DMS114 treated with DMSO at 0.1 percent for 48 hours (cell line): ENCODE measurements at regions not wholly inside any gene's neighbourhood (a gene's known extent, or its start where the extent isn't known, plus 50 kb on each side); places are given as distances from the start of the nearest gene placed in this dataset.
"Not testable (repeated sequence)": the region's sequence is repeated elsewhere in the genome, so short reads cannot be mapped to it uniquely, and the experiment has no call there.

Experiments used
- DNase-seq: peaks from one replicate; lab custom pipeline; 2025; ENCODE audit not compliant: unreplicated experiment; lab: John Stamatoyannopoulos, UW

GRCh38 chr5:118554241-118554640 lies 434.1 kb downstream of the DTWD2 start:
- no peak for DNase-seq

- DNase-seq: no peak
These were observed 434.7 kb downstream of the DTWD2 start for GRCh38 chr5:118553662-118554061.

GRCh38 chr5:118552731-118553360 lies 435.5 kb downstream of the DTWD2 start:
- no peak for DNase-seq

DNA sequence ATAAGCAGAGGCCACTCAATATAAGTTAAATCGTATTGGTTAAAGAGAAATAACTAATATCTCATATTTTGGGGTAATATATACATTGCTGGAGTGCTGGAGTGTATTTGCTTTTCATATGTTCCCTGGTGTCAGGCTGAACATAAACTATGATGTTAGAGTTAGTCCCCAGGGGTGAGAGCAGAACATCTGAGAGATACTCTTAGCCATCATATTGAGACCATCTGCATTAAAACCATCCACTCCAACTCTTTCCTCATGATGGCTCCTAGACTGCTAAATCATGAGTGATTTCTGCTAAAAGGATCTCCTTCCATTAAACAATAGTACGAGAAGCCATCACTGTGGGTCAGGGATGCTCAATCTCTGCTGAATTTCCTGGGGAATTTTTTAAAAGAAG lies 436.2 kb downstream of the DTWD2 start:
- DNase-seq: no peak

- DNase-seq: no peak
These were observed 436.6 kb downstream of the DTWD2 start for GRCh38 chr5:118551716-118552115.

DNA sequence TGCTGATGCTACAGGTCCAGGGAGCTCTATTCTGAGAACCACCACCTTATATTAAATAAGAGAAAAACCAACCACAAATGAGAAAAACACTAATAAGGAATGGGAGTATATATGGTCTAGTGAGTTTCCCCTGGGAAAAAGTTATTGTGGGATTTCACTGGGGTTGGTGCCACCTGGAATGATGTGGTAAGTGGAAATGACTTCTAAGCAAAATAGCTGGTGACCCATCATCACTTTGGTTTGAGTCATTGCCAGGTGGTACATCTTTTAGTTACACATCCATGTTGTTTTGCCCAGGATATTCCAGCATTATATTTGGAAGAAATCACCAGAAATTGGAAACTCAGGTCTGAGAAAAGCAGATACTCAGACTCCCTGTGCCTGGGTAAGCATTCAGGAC lies 437.3 kb downstream of the DTWD2 start:
- no peak for DNase-seq

DNA sequence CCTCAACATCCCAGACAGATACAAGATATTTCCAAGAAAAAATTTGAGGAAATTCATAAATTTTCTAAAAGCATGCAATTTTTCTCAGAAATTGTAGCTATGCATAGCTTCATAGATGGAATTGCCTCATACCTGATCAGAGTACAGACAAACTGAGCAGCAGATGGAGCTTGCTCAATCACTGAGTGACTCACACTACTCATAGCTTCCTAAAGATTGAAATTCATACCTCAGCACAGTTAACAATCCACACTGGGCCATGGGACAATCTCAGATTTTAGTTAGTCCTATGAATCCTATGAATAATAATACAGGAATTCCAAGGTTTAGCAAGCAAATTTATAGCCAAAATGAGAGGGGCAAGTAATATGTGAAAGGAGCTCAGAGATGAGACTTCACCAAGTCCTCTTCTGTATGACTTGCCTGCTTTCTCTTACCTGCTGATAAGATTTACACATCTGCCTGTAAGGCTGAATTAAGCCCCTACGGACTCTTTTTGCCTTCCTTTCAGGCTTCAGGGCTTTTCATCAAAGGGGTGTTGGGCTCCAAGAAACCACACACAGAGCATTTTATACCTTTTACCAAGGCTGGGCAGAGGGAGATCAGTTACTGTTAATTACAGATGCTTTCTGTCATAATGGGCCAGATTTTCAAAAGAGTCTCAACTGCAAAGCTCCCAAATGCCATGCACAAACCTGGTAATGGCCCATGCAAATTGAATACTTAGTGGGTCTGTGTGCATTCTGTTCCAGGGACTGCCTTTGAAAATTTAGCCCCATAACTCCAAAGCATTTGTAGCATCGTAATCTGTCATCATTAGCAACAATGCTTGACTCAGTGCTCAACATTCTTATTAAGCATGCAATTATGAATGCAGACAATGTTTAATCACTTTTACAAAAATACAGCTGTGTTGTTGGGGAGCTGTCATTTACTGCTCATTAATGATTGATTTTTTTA lies 439.3 kb downstream of the DTWD2 start:
- DNase-seq: no peak

DNA sequence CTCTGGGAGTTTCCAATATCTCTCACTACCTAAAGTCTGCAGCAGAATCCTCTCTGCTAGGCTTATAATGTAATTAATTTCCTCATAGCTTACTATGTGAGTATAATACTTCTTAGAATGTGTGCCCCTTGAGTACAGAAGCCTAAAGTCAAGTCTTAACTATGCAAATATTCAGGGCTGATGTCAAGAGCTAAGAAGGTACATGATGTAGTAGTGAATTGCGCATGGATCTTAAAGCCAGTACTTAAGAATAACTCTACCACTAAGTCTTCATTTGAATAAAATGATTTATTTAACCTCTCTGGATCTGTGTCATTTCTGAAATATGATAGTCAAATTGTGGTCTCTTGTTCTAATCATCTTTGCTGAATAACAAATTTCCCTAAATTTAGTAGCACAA lies 442.9 kb downstream of the DTWD2 start:
- no peak for DNase-seq

GRCh38 chr5:118544887-118545449 lies 443.4 kb downstream of the DTWD2 start:
- DNase-seq: no peak

DNA sequence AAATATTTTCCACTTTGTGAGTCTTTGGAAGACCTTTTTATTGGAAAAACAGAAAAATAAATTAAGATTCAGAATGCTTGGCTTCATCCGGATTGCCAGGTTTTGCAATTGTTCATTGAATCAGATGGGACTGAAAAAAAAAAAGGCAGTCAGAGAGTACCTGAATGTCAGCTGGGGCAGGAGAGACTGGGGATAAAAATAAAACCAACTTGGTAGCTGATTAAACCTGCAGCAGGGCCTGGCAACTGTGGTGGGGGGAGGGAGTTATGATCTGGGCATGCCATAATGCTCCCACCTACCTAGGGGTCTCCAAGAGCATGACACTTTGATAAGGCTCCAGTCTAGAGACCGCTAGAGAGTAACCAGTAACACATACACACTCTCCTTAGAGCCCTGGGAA lies 454.4 kb downstream of the DTWD2 start:
- DNase-seq: no peak

GRCh38 chr5:118533156-118533555 lies 455.2 kb downstream of the DTWD2 start:
- DNase-seq: no peak

DNA sequence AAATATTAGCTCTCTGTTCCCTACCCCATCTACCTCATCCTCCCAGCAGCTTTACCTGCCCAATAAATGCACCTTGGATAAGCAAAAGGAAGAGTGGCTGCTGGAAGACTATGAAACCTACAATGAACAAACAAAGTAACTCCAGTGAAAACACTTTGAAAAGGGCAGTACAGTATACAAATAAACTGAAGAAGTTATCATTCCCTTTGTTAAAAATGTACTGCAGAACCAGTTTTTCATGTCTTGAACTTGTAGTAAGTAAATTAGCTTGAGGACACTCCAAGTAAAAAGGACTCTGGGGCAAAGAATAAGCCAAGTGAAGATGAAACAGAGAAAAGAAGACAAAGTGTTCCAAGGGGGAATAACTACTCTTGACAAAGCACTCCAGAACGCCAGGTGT lies 457.1 kb downstream of the DTWD2 start:
- DNase-seq: no peak

- DNase-seq: no peak
These were observed 458.8 kb downstream of the DTWD2 start for GRCh38 chr5:118529361-118530144.

- DNase-seq: no peak
These were observed 465.7 kb downstream of the DTWD2 start for GRCh38 chr5:118522626-118523025.

DNA sequence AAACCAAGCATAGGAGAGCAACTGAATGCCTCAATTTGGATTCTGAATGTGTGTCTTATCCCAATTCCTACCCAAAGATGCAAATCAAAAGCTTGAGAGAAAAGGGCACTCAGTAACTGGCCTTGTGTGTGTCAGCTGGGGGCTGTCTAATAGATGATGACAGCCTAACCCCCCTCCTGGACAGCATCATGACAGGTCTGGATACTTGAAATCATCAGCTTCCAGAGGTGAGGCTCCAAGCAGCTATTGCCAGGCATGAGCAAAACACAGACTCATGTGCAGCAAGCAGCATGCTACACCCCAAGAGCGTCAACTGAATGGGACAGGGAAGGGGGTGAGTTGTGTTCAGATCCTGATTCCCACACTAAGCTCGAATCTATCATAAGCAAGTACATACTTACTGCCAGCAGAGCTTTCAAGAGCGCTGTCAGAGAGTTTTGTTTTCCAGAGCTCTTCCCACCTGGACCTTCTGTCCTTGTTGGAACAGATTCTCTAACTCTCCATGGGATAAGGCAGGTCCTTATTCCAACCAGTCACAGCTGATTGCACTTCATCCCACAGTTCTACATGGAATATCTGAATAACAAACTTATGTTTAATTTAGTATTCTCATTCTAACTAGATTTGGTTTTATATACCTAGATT lies 467.5 kb downstream of the DTWD2 start:
- DNase-seq: no peak

- no peak for DNase-seq
These were observed 468.9 kb downstream of the DTWD2 start for GRCh38 chr5:118519466-118519865.

GRCh38 chr5:118518720-118519119 lies 469.6 kb downstream of the DTWD2 start:
- no peak for DNase-seq

GRCh38 chr5:118511846-118512245 lies 476.5 kb downstream of the DTWD2 start:
- DNase-seq: no peak

DNA sequence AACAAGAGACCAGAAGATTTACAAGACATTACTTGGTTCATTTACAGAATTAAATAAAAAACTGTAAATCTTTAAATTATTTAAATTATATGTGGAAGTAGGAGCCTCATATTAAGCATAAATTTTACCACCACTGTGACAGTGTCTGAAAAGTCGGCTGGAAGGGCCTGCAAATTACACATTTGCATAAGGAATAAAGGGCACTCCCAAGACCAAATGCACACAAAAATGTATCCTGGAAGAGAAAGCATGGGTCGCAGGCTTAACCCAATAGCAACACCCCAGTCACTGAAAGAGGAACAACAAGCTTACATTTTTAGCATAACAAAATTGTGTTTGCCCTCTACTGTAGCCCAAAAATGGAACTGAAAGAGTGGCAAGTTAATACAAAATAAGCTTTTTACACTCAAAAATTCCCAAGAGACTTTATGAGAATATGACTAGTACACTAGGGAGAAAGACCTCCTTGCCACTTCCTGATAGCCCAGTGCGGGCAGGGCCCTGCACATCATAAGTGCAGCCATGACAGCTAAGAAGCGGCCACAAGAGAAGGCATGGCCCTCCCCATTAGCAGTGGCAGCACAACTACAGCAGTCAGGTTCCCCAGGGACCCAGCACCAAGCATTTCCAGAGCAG lies 482.0 kb downstream of the DTWD2 start:
- DNase-seq: no peak

DNA sequence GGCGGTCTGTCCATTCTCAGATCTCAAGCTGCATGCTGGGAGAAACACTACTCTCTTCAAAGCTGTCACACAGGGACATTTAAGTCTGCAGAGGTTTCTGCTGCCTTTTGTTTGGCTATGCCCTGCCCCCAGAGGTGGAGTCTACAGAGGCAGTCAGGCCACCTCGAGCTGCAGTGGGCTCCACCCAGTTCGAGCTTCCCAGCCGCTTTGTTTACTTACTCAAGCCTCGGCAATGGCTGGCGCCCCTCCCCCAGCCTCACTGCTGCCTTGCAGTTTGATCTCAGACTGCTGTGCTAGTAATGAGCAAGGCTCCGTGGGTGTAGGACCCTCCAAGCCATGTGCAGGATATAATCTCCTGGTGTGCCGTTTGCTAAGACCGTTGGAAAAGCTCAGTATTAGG lies 486.1 kb downstream of the DTWD2 start:
- not testable (repeated sequence) for DNase-seq
